MCF 10A (cell line): ENCODE measurements at regions not wholly inside any gene's neighbourhood (a gene's known extent, or its start where the extent isn't known, plus 50 kb on each side); places are given as distances from the start of the nearest gene placed in this dataset.

ENCODE experiments used
- BruUV-seq: library from RNA; stranded (reverse); fragments of 400-500 nt; replicated peaks from 2 replicates; lab custom pipeline; 2021; lab: Mats Ljungman, UMichigan
- CTCF ChIA-PET: fragments of 300-600 bp; sonication (Branson Sonifier 250); formaldehyde crosslinking; extraction: SDS; loops from one replicate; lab custom pipeline; 2021; ENCODE audit warnings: antibody characterized with exemption, inconsistent platforms; lab: Yijun Ruan, JAX
- POLR2A ChIA-PET: fragments of 300-600, 350-650 bp; sonication (Branson Sonifier 250); formaldehyde crosslinking; extraction: SDS; loops from one replicate; lab custom pipeline; 2020; ENCODE audit warnings: antibody characterized with exemption, inconsistent platforms; lab: Yijun Ruan, JAX
- DNase-seq: peaks from one replicate; pipeline ENCODE4 v3.0.0-alpha.2; 2018; ENCODE audit not compliant: unreplicated experiment
- H3K27ac Mint-ChIP-seq: one replicate; pipeline ENCODE4 v1.8.0; 2022; ENCODE audit warnings: mild to moderate bottlenecking, low read depth, mixed read lengths; ENCODE audit not compliant: unreplicated experiment
- H3K27me3 Mint-ChIP-seq: one replicate; pipeline ENCODE4 v1.8.0; 2022; ENCODE audit warnings: mixed read lengths; ENCODE audit not compliant: insufficient read depth, unreplicated experiment
- H3K36me3 Mint-ChIP-seq: one replicate; pipeline ENCODE4 v1.8.0; 2022; ENCODE audit warnings: mild to moderate bottlenecking, moderate library complexity, mixed read lengths; ENCODE audit not compliant: insufficient read depth, unreplicated experiment
- H3K4me1 Mint-ChIP-seq: one replicate; pipeline ENCODE4 v1.8.0; 2022; ENCODE audit warnings: mixed read lengths; ENCODE audit not compliant: insufficient read depth, unreplicated experiment
- H3K4me3 Mint-ChIP-seq: one replicate; pipeline ENCODE4 v1.8.0; 2022; ENCODE audit warnings: mild to moderate bottlenecking, moderate library complexity, mixed read lengths; ENCODE audit not compliant: unreplicated experiment
- H3K9me3 Mint-ChIP-seq: one replicate; pipeline ENCODE4 v1.8.0; 2022; ENCODE audit warnings: mixed read lengths; ENCODE audit not compliant: unreplicated experiment
- CTCF ChIP-seq: fragments of 200-600 bp; IDR thresholded peaks from one replicate; pipeline ENCODE4 v1.8.0; 2022; ENCODE audit warnings: antibody characterized with exemption, mild to moderate bottlenecking; ENCODE audit not compliant: unreplicated experiment
- intact Hi-C: fragments of 100-400 bp; cut with micrococcal nuclease; formaldehyde crosslinking; loops from 2 replicates; pipeline ENCODE4 v1.14.1; 2022

DNA sequence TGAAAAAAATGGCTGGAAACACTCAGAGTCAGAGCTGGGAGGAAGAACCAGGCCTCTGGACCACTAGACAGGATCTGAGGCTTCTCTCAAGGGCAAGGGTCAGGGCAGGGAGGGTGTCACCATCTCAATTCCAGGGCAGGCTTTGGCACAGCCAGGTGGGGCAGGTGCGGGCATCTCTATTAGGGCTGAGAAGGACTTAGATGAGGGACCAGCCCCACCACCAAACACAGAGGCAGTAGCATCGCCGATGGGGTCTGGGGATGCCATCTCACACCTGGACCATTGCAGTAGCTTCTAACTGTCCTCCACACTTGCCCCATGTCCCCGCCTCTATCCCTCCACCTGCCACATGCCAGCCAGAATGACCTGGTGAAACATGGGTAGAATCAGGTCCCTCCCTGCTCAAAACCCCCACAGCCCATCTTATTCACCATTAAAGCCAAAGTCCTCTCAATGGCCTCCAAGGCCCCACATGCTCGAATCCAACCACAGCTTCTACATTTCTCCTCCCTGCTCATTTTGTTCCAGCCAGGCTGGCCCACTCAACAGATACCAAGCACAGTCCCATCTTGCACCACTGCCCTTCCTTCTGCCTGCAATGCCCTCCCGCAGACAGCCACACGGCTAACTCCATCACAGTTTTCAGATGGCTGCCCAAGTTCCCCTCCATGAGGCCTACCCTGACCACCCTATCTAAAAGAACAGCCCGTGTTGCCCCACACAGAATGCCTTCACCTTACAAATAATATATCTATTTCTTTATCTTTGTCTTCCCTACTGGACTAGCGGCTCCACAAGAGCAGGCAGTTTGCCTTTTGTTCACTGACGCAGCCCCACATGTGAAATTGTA is 177.4 kb downstream of the SMAD2 start:
- intact Hi-C loops = no loop called here
- no peak for DNase-seq
- Mint-ChIP-seq H3K4me1 (no peaks in the 10 kb centered on the region), H3K27me3 (no peaks in the 10 kb centered on the region), H3K9me3 (no peaks in the 10 kb centered on the region), H3K27ac (no peak overlapping the region), H3K36me3 (no peaks in the 10 kb centered on the region), H3K4me3 (no peak overlapping the region)
- ChIA-PET POLR2A (no interaction called here), CTCF (interaction anchor here (0.7 to 3.7 kb wide), 7 partner anchors 8 to 702 kb away, joined by 3 to 33 read pairs (median 4); no protein-coding TSS in a partner anchor)
- TF ChIP-seq CTCF = no peak
- no TSS peak for BruUV-seq

DNA sequence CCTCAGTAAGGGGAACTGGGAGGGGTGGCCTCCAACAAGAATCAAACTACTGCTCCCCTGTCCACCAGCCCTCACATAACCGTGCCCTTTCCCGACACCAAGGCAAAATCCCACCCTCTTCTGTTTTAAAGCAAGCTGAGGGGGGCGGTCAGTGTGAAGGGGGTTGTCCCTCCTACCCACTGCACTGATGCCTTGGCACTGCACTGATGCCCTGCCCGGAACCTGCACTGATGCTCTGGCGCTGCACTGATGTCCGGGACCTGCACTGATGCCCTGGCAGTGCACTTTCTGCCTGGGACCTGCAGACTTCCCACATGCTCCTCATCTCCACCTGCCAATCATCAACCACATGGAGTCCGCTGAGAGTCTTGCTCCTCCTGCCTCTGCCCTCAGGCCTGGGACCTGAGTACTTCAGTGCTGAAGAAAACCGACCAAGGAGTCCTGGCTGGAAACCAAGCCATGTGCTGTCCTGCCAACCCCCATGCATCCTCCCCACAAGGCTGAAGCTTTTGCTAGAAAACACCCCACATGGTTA is 179.5 kb downstream of the SMAD2 start:
- no peaks in the 10 kb centered on the region for H3K9me3 Mint-ChIP-seq
- no peaks in the 10 kb centered on the region for H3K36me3 Mint-ChIP-seq
- ChIA-PET CTCF (interaction anchor here (0.5 to 3.7 kb wide), 13 partner anchors 9 to 1519 kb away, joined by 3 to 33 read pairs (median 4); no protein-coding TSS in a partner anchor), POLR2A (no interaction called here)
- H3K27me3 Mint-ChIP-seq = no peaks in the 10 kb centered on the region
- H3K27ac Mint-ChIP-seq = no peak overlapping the region
- DNase-seq = no peak
- H3K4me3 Mint-ChIP-seq = no peak overlapping the region
- no peak for TF ChIP-seq CTCF
- no TSS peak for BruUV-seq
- intact Hi-C loops = no loop called here
- H3K4me1 Mint-ChIP-seq = no peaks in the 10 kb centered on the region

- Mint-ChIP-seq H3K27me3 (peaks cover 10% of the 10 kb centered on the region), H3K27ac (peak overlapping the region; percentile 49), H3K4me3 (no peak overlapping the region)
Measured at GRCh38 chr18:47749600-47749973, 180.9 kb downstream of the SMAD2 start.

More at GRCh38 chr18:47749600-47749973, 180.9 kb downstream of the SMAD2 start:
- Mint-ChIP-seq H3K4me1 (no peaks in the 10 kb centered on the region), H3K9me3 (no peaks in the 10 kb centered on the region), H3K36me3 (no peaks in the 10 kb centered on the region)
- BruUV-seq = no TSS peak
- no peak for DNase-seq
- ChIA-PET POLR2A (no interaction called here), CTCF (interaction anchor here (1.1 to 4.1 kb wide), 4 partner anchors 11 to 545 kb away, joined by 3 to 88 read pairs (median 4); no protein-coding TSS in a partner anchor)
- TF ChIP-seq CTCF = no peak
- intact Hi-C loops = loop anchor here (1.0 to 5.0 kb wide), 4 partner anchors 467 to 697 kb away; no protein-coding TSS in a partner anchor
